Right ventricle myocardium superior (tissue), 1 donor: ENCODE measurements at regions not wholly inside any gene's neighbourhood (a gene's known extent, or its start where the extent isn't known, plus 50 kb on each side); places are given as distances from the start of the nearest gene placed in this dataset.
"Not testable (repeated sequence)": the region's sequence is repeated elsewhere in the genome, so short reads cannot be mapped to it uniquely, and the experiment has no call there.

Source experiments
- ATAC-seq: fragments of 200-7000 bp; cut with Tn5 transposase; one replicate; pipeline ENCODE4 v1.9.1; 2020; ENCODE audit warnings: mild to moderate bottlenecking; ENCODE audit not compliant: poor library complexity
- DNase-seq: peaks from one replicate; pipeline ENCODE4 v3.0.0-alpha.2; 2020
- intact Hi-C: fragments of 100-400 bp; cut with DNase I; formaldehyde crosslinking; loops from one replicate; pipeline ENCODE4 v1.11.2; 2022
- donor health status: DM: no; HTN: yes; CAD: no; lungs with severe emphysema.

- ATAC-seq, result no peak
These were observed 1083.2 kb downstream of the SOCS6 start for GRCh38 chr18:71371951-71372605.

DNA sequence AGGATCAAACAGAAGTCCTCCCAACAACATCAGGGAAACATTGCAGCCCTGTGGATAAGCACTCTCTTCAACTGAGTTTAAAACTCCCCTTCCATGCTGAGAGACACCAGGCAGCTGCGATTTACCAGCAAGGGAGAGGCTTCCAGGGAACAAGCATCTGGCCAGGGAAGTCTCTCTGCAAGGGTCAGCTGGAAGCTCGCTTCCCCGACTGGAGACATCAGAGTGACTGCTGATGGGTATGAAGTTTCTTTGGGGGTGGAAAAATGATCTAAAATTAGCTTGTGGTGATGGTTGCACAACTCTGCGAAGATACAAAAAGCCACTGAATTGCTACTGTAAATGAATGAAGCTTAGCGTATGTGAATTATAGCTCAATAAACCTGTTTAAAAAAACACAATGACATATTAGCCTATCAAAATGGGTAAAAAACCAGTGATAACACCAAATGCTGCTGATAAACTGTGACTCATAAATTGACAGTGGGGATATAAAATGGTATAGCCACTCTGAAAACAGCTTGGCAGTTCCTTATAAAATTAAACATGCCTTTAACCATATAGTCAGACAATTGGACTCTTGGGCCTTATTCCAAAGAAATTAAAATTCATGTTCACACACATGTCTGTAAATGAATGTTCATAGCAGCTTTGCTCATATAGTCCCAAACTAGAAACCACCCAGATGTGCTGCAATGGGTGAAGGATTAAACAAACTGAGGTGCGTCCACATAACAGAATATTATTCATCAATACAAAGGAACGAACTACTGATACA lies 1082.0 kb downstream of the SOCS6 start:
- DNase-seq, result no peak
- intact Hi-C loops, result no loop called here
- ATAC-seq, result no peak

More at GRCh38 chr18:71371951-71372605, 1083.2 kb downstream of the SOCS6 start:
- intact Hi-C loops, result no loop called here
- no peak for DNase-seq

GRCh38 chr18:71370095-71370494 lies 1081.2 kb downstream of the SOCS6 start:
- intact Hi-C loops, result no loop called here
- DNase-seq (no peak), ATAC-seq (no peak)

GRCh38 chr18:71362140-71362539 lies 1073.3 kb downstream of the SOCS6 start:
- intact Hi-C loops, result no loop called here
- no peak for ATAC-seq
- DNase-seq, result no peak

DNA sequence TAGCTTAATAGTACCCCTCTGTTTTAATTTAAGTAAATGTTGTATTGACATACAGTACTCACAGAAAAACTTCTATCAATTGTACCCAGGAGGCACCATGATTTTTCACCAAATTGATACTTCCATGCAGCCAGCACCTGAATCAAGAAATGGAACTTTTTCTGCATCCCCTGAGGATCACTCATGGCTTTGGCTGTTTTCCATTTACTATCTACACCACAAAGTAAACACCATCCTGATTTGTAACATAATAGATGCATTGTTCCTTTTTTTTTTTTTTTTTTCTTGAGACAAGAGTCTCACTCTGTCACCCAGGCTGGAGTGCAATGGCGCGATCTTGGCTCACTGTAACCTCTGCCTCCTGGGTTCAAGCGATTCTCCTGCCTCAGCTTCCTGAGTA lies 1066.8 kb downstream of the SOCS6 start:
- intact Hi-C loops, ATAC-seq, DNase-seq: not testable (repeated sequence)

- no peak for ATAC-seq
- intact Hi-C loops, result no loop called here
- no peak for DNase-seq
These were observed 1063.8 kb downstream of the SOCS6 start for GRCh38 chr18:71352618-71353017.

DNA sequence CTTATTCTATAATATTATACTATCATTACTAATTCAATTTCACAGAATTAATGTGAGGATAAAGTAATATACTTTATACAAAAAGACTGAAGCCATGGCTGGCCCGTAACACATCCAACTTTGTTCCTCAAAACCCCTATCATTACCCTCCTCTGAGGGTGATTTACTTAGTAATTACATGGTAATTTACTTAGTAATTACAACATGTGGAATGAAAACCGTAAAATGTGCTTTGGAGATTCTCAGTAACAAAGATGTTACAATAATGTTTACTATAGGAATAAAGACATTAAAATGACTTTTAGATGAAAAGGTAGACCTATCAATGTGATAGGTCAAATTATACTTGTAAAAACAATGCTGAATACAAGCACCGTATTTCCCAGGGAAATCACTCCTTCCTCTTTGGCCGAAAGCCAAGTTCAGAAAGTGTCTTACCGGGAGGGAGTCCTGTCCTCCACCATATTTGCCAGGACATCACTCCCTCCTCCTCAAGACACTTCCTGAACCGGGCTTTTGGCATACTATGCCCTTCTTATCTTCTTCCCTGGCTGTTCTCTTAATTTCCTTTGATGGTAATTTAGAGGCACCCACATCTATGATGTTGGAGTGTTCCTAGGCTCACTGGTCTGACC lies 1047.8 kb downstream of the SOCS6 start:
- intact Hi-C loops, result no loop called here
- no peak for ATAC-seq
- no peak for DNase-seq

DNA sequence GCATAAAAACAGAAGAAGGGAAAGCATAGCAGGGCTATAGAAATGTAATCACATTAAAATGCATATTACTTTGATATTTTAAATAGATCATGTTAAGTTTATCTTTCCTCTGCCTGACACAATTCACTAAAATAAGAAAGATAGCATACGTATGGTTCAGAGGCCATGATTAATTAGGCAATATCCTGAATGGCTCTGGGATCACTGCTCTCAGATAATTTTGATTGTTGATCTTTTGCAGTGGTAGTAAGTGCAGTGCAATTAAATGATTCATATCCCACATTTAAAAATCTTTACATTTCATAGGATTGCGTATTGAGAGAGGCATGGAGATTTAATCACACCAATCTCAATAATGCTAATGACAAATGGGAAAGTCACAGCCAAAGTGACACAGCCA lies 1040.7 kb downstream of the SOCS6 start:
- ATAC-seq, result no peak
- intact Hi-C loops, result no loop called here
- no peak for DNase-seq

DNA sequence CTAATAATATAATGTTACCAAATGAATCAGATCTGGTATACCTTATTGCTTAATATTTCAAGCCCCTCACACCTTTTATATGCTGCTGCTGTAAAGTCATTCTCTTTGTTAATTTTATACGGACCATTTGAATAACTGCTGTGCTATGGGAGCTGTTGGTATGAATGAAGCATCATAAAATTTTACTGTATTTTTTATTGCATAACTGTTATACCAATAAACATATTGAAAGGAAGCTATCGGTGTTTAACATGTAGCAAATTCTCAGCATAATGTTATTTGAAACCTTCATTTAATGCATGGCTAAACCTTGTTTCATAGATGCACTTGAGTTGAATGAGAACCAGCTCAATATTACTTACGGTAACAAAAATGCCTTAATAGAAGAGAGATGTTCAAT lies 1040.3 kb downstream of the SOCS6 start:
- intact Hi-C loops, result no loop called here
- DNase-seq, result no peak
- no peak for ATAC-seq

- DNase-seq (no peak), ATAC-seq (no peak)
- intact Hi-C loops, result no loop called here
These were observed 1039.0 kb downstream of the SOCS6 start for GRCh38 chr18:71327850-71328249.

GRCh38 chr18:71327441-71327840 lies 1038.6 kb downstream of the SOCS6 start:
- intact Hi-C loops, result no loop called here
- no peak for ATAC-seq
- DNase-seq, result no peak

- ATAC-seq (no peak), DNase-seq (no peak)
- intact Hi-C loops, result no loop called here
These were observed 1038.0 kb downstream of the SOCS6 start for GRCh38 chr18:71326826-71327225.

GRCh38 chr18:71324356-71324755 lies 1035.5 kb downstream of the SOCS6 start:
- ATAC-seq, result no peak
- no peak for DNase-seq
- intact Hi-C loops, result no loop called here

GRCh38 chr18:71322201-71322600 lies 1033.4 kb downstream of the SOCS6 start:
- no peak for DNase-seq
- intact Hi-C loops, result no loop called here
- ATAC-seq, result no peak

DNA sequence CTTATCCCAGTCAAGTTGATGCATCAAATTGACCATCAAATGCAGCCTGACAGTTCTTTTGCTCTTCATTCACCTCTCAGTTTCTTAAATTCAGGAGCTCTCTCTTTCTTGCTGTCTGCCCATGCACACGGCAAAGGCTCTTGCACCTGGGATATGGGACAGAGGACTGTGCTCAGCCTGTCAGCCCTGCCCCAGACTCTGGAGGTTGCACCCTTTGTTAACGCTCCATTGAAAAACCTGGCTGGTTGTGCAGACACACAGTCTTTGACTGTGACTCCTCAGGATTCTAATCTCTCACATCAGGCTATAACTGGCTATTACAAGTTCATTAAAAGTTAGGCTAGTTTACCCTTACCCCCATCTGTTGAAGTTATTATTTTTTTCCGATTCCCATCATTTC lies 1032.5 kb downstream of the SOCS6 start:
- ATAC-seq, result no peak
- DNase-seq, result no peak
- intact Hi-C loops, result no loop called here

DNA sequence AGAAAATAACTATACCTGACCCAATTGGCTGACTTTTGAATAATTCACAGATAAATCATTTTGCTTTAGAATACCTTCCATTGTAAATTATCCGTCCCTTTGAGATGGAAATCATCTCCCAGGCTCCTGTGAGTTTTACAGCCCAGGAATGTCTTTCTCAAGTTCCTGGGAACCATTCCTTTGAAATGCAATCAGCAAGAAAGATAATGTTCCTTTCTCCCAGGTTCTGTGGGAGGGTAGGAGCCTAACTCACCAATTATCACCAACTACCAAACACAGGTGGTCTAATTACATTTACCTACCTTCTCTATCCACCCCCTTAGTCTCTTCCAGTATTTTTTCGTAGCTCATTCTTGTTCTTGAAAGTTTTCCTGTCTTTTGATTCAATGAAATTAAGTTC lies 1016.0 kb downstream of the SOCS6 start:
- intact Hi-C loops, result no loop called here
- DNase-seq, result no peak
- ATAC-seq, result no peak

GRCh38 chr18:71303743-71304142 lies 1014.9 kb downstream of the SOCS6 start:
- ATAC-seq, DNase-seq, intact Hi-C loops: not testable (repeated sequence)

DNA sequence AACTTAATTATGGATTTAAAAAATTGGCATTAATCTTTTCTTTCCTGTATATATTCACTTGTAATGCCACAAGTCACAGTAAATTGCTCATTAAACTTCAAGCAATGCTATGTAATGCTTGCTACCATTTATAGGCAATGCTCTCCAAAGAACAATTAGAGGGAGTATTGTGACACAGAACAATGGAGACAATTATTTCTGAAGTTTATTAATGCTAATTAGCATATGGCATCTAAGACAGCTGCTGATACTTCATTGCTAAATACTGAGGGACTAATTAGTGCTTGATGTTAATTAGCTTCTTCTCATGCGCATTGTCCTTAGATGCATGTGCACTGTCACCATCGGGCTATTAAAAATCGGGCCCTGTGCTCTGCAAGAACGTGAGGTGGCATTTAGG lies 1012.8 kb downstream of the SOCS6 start:
- intact Hi-C loops, result no loop called here
- no peak for DNase-seq
- no peak for ATAC-seq

DNA sequence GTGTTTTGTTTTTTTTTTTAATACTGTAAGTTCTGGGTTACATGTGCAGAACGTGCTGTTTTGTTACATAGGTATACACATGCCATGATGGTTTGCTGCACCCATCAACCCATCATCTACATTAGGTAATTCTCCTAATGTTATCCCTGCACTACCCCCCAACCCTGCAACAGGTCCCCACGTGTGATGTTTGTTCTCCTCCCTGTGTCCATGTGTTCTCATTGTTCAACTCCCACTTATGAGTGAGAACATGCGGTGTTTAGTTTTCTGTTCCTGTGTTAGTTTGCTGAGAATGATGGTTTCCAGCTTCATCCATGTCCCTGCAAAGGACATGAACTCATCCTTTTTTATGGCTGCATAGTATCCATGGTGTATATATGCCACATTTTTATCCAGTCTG lies 1005.4 kb downstream of the SOCS6 start:
- intact Hi-C loops, DNase-seq, ATAC-seq: not testable (repeated sequence)

DNA sequence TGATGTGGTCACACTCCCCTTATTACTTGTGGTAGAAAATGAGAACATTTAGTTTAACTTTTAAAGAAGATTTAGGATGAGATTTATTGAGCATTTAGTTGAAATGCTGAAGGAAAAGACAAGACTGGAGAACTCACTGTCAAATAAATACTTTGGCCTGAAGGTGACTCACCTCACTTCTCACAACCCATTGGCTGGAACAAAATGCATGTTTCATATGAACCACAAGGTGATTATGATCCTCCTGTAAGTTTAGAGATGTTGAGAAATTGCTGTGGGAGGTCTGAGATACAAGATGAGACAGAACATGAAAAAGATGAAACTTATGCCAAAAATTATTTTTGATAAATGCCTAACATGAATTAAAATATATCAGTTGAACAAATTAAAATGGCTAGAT lies 1004.5 kb downstream of the SOCS6 start:
- no peak for DNase-seq
- intact Hi-C loops, result no loop called here
- no peak for ATAC-seq
